C4-2B (cell line): ENCODE measurements at regions not wholly inside any gene's neighbourhood (a gene's known extent, or its start where the extent isn't known, plus 50 kb on each side); places are given as distances from the start of the nearest gene placed in this dataset.

ENCODE experiments used
- CTCF ChIP-seq: fragments of 450-650 bp; conservative IDR thresholded peaks from 2 replicates; pipeline ENCODE4 v1.5.1; 2017; ENCODE audit warnings: mild to moderate bottlenecking
- ZFX ChIP-seq: fragments of 450-650 bp; IDR thresholded peaks from 2 replicates; pipeline ENCODE4 v1.6.1; 2017

- TF ChIP-seq CTCF (no peak), ZFX (no peak)
Measured at GRCh38 chr2:34373586-34374233, 774.6 kb upstream of the FAM98A start.
